ENCODE measurements at regions not wholly inside any gene's neighbourhood (a gene's known extent, or its start where the extent isn't known, plus 50 kb on each side); places are given as distances from the start of the nearest gene placed in this dataset.
"Not testable (repeated sequence)": the region's sequence is repeated elsewhere in the genome, so short reads cannot be mapped to it uniquely, and the experiment has no call there.

- TF ChIP-seq EZH2 (IDR thresholded peaks at IDR 0.05; ENCODE audit: borderline replicate concordance, low read depth, low read length, poor library complexity, severe bottlenecking) (no peak), CTCF (conservative IDR thresholded peaks at IDR 0.05; ENCODE audit: low read depth, low read length) (no peak)
- ChIA-PET POLR2A (ENCODE audit: low non-redundant PET) (no interaction called here), CTCF (no interaction called here)
- Histone ChIP-seq H3K9me3 (ENCODE audit: low read depth, low read length, poor library complexity, severe bottlenecking) (no peaks in the 10 kb centered on the region), H3K27ac (ENCODE audit: low read depth, low read length, poor library complexity, severe bottlenecking) (no peak overlapping the region), H3K4me3 (ENCODE audit: low read depth, low read length, poor library complexity, severe bottlenecking) (no peak overlapping the region), H3K4me1 (ENCODE audit: insufficient read depth, low read length, poor library complexity, severe bottlenecking) (peaks cover 6% of the 10 kb centered on the region), H3K36me3 (ENCODE audit: insufficient read depth, low read length, poor library complexity, severe bottlenecking) (no peaks in the 10 kb centered on the region), H3K27me3 (replicated peaks; ENCODE audit: insufficient read depth, low read depth, low read length, poor library complexity) (no peaks in the 10 kb centered on the region)
- no peak for DNase-seq (ENCODE audit: low spot score)
- intact Hi-C loops (cut with micrococcal nuclease; ENCODE audit: unreplicated experiment): no loop called here
- BruUV-seq (replicated peaks): no TSS peak
These were observed 133.8 kb downstream of the ATXN7L3B start for GRCh38 chr12:74671421-74671820.

GRCh38 chr12:74676955-74677354, 139.3 kb downstream of the ATXN7L3B start:
- POLR2A ChIA-PET (ENCODE audit: low non-redundant PET); H3K36me3 ChIP-seq (ENCODE audit: insufficient read depth, low read length, poor library complexity, severe bottlenecking); intact Hi-C loops (cut with micrococcal nuclease; ENCODE audit: unreplicated experiment); H3K4me1 ChIP-seq (ENCODE audit: insufficient read depth, low read length, poor library complexity, severe bottlenecking); H3K27ac ChIP-seq (ENCODE audit: low read depth, low read length, poor library complexity, severe bottlenecking); H3K27me3 ChIP-seq (replicated peaks; ENCODE audit: insufficient read depth, low read depth, low read length, poor library complexity); H3K9me3 ChIP-seq (ENCODE audit: low read depth, low read length, poor library complexity, severe bottlenecking); BruUV-seq (replicated peaks); H3K4me3 ChIP-seq (ENCODE audit: low read depth, low read length, poor library complexity, severe bottlenecking); CTCF ChIA-PET; DNase-seq (ENCODE audit: low spot score): not testable (repeated sequence)

- POLR2A ChIA-PET (ENCODE audit: low non-redundant PET): no interaction called here
- Histone ChIP-seq H3K9me3 (ENCODE audit: low read depth, low read length, poor library complexity, severe bottlenecking) (no peaks in the 10 kb centered on the region), H3K27ac (ENCODE audit: low read depth, low read length, poor library complexity, severe bottlenecking) (no peak overlapping the region), H3K4me3 (ENCODE audit: low read depth, low read length, poor library complexity, severe bottlenecking) (no peak overlapping the region), H3K4me1 (ENCODE audit: insufficient read depth, low read length, poor library complexity, severe bottlenecking) (no peaks in the 10 kb centered on the region), H3K27me3 (replicated peaks; ENCODE audit: insufficient read depth, low read depth, low read length, poor library complexity) (no peaks in the 10 kb centered on the region), H3K36me3 (ENCODE audit: insufficient read depth, low read length, poor library complexity, severe bottlenecking) (no peaks in the 10 kb centered on the region)
- no TSS peak for BruUV-seq (replicated peaks)
- intact Hi-C loops (cut with micrococcal nuclease; ENCODE audit: unreplicated experiment): loop anchor here (5.0 to 10.0 kb wide), 2 partner anchors 799 to 822 kb away; partner anchors contain the start of gene GLIPR1
- TF ChIP-seq CTCF (conservative IDR thresholded peaks at IDR 0.05; ENCODE audit: low read depth, low read length) (no peak), EZH2 (IDR thresholded peaks at IDR 0.05; ENCODE audit: borderline replicate concordance, low read depth, low read length, poor library complexity, severe bottlenecking) (no peak)
- no peak for DNase-seq (ENCODE audit: low spot score)
- CTCF ChIA-PET: no interaction called here
These were observed 147.8 kb downstream of the ATXN7L3B start for GRCh38 chr12:74685385-74685784.

- POLR2A ChIA-PET (ENCODE audit: low non-redundant PET): no interaction called here
- intact Hi-C loops (cut with micrococcal nuclease; ENCODE audit: unreplicated experiment): loop anchor here (5.0 to 10.0 kb wide), 2 partner anchors 796 to 818 kb away; partner anchors contain the start of gene GLIPR1
- DNase-seq (ENCODE audit: low spot score): peak; percentile 61
These were observed 151.5 kb downstream of the ATXN7L3B start for GRCh38 chr12:74689071-74689655.

More at GRCh38 chr12:74689071-74689655, 151.5 kb downstream of the ATXN7L3B start:
- peak; percentile 77 for TF ChIP-seq CTCF (conservative IDR thresholded peaks at IDR 0.05; ENCODE audit: low read depth, low read length)
- TF ChIP-seq EZH2 (IDR thresholded peaks at IDR 0.05; ENCODE audit: borderline replicate concordance, low read depth, low read length, poor library complexity, severe bottlenecking): no peak
- Histone ChIP-seq H3K4me1 (ENCODE audit: insufficient read depth, low read length, poor library complexity, severe bottlenecking) (no peaks in the 10 kb centered on the region), H3K36me3 (ENCODE audit: insufficient read depth, low read length, poor library complexity, severe bottlenecking) (no peaks in the 10 kb centered on the region), H3K27ac (ENCODE audit: low read depth, low read length, poor library complexity, severe bottlenecking) (no peak overlapping the region), H3K4me3 (ENCODE audit: low read depth, low read length, poor library complexity, severe bottlenecking) (no peak overlapping the region), H3K9me3 (ENCODE audit: low read depth, low read length, poor library complexity, severe bottlenecking) (no peaks in the 10 kb centered on the region), H3K27me3 (replicated peaks; ENCODE audit: insufficient read depth, low read depth, low read length, poor library complexity) (no peaks in the 10 kb centered on the region)
- CTCF ChIA-PET: interaction anchor here (1.0 to 1.3 kb wide), 2 partner anchors 17 to 33 kb away, joined by 4 read pairs; no protein-coding TSS in a partner anchor
- no TSS peak for BruUV-seq (replicated peaks)

Data from A673 (cell line).